ENCODE measurements at regions not wholly inside any gene's neighbourhood (a gene's known extent, or its start where the extent isn't known, plus 50 kb on each side); places are given as distances from the start of the nearest gene placed in this dataset.

DNA sequence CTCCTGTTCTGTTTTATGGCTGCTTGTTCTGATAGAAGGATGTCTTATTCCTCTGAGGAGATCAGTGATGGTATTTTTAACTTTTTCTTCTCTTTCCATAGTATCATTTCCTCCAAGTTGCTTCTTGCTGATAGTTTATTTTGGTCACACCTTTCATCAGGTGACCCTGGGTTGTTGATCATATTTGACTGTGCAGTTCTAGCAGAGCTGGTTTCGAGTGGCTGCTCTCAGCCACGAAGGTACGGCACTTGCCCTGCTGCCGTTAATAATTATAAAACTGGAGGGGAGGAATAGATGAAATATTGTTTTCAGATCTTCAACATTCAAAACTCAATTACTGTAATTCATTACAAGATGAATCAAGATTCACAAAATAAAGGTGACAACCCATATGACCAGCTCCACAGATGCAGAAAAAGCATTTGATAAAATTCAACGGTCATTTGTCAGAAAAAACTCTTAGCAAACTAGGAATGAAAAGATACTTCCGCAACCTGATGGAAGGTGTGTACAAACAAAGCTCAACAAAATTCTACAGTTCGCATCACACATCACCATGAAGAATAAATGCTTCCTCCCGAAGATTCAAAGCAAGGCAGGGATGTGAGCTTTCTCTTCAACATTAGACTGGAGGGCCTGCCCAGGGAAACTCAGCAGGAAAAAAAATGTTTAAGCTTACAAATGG, 59.2 kb upstream of the RTL6 start:
- TF ChIP-seq, protein P1, sequence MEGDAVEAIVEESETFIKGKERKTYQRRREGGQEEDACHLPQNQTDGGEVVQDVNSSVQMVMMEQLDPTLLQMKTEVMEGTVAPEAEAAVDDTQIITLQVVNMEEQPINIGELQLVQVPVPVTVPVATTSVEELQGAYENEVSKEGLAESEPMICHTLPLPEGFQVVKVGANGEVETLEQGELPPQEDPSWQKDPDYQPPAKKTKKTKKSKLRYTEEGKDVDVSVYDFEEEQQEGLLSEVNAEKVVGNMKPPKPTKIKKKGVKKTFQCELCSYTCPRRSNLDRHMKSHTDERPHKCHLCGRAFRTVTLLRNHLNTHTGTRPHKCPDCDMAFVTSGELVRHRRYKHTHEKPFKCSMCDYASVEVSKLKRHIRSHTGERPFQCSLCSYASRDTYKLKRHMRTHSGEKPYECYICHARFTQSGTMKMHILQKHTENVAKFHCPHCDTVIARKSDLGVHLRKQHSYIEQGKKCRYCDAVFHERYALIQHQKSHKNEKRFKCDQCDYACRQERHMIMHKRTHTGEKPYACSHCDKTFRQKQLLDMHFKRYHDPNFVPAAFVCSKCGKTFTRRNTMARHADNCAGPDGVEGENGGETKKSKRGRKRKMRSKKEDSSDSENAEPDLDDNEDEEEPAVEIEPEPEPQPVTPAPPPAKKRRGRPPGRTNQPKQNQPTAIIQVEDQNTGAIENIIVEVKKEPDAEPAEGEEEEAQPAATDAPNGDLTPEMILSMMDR (IDR thresholded peaks at IDR 0.05) = no peak
- no peak for TF ChIP-seq POLR2A (IDR thresholded peaks at IDR 0.05)
